ENCODE measurements at regions not wholly inside any gene's neighbourhood (a gene's known extent, or its start where the extent isn't known, plus 50 kb on each side); places are given as distances from the start of the nearest gene placed in this dataset.
"Not testable (repeated sequence)": the region's sequence is repeated elsewhere in the genome, so short reads cannot be mapped to it uniquely, and the experiment has no call there.

- WGBS, 3 donors: 63 to 83% (median 71%) methylated on average over 5 of the region's 5 CpGs
- H3K27ac ChIP-seq (ENCODE audit: low read depth, low read length): no peak overlapping the region
Measured at GRCh38 chr17:20924306-20924705, 118.5 kb downstream of the USP22 start.

DNA sequence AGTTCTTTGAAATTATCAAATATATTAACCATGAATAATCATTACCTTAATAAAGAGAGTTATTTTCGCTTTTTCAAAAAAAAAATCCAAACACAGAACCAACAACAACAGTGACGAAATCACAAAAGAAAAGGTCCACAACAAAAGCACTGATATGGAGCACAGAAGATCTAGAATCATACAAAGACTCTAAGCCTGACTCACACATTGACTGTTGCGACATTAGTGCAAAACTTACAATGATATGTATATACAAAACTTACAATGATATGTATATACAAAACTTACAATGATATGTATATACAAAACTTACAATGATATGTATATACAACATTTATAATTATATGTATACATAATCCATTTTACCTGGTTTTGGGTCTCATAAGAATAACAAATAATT, 117.7 kb downstream of the USP22 start:
- WGBS, 3 donors: 90% methylated on average over 3 of the region's 3 CpGs
- no peak overlapping the region for H3K27ac ChIP-seq (ENCODE audit: low read depth, low read length)

GRCh38 chr17:20925954-20926353, 116.9 kb downstream of the USP22 start:
- H3K27ac ChIP-seq (ENCODE audit: low read depth, low read length): no peak overlapping the region
- WGBS, 3 donors: 58 to 67% (median 66%) methylated on average over 2 of the region's 2 CpGs

DNA sequence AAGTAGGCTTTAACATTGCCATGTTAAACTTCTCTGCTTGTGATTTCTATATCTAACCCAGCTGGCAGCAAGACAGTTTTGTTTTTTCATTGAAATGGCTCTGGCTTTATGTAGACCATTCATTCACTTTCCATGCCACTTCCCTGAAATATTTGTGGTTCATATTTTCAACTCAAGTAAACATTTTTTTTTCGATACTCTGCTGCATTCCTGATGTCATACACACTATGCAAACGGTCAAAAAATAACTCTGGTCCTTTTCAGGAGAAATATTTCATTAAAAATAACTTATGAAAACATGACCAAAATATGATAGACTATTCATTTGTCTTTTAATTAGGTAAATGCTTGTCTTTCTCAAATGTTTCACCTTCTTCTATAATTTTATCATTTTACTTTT, 116.3 kb downstream of the USP22 start:
- no peak overlapping the region for H3K27ac ChIP-seq (ENCODE audit: low read depth, low read length)
- WGBS, 3 donors: 60 to 64% (median 63%) methylated on average over 2 of the region's 2 CpGs

DNA sequence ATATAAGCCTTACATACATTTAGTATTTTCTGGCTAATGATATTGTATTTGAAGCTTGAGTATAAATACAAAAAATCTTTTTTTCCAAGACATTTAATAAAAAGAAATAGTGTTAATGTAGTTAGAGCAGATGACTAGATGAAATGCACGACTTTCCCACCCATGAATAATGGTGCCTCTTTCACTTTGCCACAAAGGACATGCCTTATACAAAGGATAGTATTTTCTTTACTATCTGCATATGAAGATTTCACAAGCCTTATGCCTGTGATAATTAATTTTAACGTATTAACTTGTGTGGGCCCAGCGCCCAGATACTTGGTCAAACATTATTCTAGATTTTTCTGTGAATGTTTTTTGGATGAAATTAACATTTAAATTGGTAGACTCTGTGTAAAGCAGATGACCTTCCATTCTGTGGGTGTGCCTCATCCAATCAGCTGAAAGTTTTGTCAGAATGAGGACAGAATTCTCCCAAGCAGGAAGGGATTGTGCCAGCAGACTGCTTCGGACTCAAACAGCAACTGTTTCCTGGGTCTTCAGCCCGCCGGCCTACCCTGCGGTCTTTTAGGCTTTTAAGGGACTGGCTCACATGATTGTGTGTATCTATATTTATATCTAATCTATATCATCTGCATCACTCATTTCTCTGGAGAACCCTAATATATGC, 115.4 kb downstream of the USP22 start:
- H3K27ac ChIP-seq (ENCODE audit: low read depth, low read length): no peak overlapping the region
- 70 to 78% (median 72%) methylated on average over 7 of the region's 7 CpGs for WGBS, 3 donors

DNA sequence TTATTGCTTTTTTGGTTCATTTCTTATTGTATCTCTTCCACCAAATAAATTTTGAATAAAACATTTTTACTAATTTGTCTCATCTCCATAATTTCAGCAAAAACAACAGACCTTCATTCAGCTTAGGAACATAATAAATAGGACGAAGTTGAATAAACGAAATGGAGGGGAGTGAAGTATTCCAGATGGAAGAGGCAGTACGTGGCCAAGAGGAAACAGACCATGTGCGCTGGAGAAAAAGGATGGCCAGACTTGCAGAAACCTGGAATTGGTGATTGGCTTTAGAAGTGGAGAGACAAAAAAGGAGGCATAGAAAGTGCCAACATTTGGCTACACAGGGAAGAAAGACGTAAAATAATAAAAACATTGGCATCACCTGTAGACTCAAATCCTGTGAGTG, 113.5 kb downstream of the USP22 start:
- WGBS, 3 donors: 79 to 84% (median 83%) methylated on average over 5 of the region's 5 CpGs

DNA sequence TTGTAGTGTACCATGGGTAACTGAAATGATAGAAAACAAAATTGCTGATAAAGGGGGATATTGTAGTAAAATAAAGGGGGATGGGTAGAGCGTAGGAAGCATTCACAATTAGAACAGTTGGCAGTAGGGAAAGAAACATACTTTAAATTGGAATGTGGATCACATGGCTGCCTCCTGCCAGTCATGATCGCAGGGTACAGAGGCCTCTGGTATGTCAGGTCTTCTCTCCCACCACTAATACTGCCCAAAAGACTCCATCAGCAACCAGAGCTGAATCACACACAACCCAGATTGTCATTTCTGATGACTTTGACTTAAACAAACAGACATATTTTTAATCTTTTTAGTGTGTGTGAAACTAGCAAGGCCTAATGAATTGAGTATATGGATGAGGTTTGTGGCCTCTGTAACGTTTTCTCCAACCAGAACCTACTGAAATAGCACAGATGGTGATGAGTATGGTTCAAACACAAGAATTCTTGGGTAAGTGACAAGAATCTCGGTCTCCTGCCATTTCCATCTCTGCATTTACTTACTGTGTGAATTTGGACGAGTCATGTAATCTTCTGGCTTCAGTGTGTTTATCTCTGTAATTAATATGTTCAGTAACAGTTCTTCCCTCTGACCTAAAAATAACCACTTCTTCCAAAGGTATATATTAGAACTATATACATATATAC, 112.6 kb downstream of the USP22 start:
- no peak overlapping the region for H3K27ac ChIP-seq (ENCODE audit: low read depth, low read length)
- WGBS, 3 donors: 71 to 82% (median 73%) methylated on average over 5 of the region's 5 CpGs

More for the DNA sequence above, 113.5 kb downstream of the USP22 start:
- no peak overlapping the region for H3K27ac ChIP-seq (ENCODE audit: low read depth, low read length)

DNA sequence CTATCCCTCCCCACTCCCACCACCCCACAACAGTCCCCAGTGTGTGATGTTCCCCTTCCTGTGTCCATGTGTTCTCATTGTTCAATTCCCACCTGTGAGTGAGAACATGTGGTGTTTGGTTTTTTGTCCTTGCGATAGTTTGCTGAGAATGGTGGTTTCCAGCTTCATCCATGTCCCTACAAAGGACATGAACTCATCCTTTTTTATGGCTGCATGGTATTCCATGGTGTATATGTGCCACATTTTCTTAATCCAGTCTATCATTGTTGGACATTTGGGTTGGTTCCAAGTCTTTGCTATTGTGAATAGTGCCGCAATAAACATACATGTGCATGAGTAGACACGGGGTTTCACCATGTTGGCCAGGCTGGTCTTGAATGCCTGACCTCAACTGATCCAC, 109.8 kb downstream of the USP22 start:
- H3K27ac ChIP-seq (ENCODE audit: low read depth, low read length): not testable (repeated sequence)
- WGBS, 3 donors: 91 to 98% (median 93%) methylated on average over 3 of the region's 3 CpGs

DNA sequence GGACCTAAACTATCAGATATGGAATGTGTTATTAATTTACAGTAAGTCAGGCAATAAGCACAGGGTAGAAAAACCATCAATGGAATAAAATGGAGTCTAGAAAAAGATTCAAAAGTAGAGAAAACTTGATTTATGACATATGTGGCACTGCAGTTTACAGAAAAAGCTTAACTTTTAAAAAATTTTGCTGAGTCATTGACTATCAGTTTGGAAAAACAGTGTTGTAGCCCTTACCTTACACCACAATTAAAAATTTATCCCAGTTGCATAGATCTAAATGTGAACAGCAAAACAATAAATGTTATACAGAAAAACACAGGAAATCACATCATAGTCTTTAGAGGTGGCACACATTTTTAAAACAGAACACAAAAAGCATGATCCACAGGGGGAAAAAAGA, 108.5 kb downstream of the USP22 start:
- H3K27ac ChIP-seq (ENCODE audit: low read depth, low read length): no peak overlapping the region

DNA sequence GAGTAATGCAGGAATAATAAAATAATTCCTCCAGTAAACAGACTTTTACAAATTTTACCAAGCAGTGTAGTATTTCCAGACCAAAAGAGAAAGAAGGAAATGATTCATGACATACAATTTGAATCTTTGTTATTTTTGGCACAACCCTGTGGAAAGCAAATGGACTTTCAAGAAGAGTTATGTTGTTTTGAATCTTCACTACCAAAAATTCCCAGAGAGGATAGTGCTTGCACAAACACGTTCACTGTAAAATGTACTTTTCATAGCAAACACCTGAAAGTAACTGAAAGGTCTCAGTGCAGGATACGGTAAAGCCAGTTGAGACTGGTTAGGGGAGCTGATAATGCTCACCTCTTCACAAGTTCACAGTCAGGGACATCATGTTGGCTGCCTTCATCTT, 107.1 kb downstream of the USP22 start:
- H3K27ac ChIP-seq (ENCODE audit: low read depth, low read length): no peak overlapping the region
- 25 to 32% (median 30%) methylated on average over 2 of the region's 2 CpGs for WGBS, 3 donors

DNA sequence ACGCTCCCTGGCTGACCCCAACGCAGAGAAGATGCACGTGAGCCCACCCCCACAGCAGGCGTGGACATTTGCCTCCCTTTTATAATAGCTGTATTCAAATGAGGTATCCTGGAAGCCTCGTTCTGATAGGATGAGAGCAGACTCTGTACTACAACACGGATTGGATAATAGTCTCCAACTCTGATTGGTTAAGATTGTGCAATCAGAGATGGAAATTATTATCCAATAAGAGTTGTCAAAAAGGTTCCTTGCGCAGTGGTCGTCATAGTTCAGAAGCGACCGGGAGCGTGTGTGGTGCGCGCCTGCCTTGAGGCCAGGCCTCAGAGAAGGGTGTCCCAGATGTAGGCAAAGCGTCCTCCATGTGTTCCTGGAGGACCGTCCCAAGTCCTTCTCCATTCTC, 104.6 kb downstream of the USP22 start:
- 93 to 96% (median 96%) methylated on average over 15 of the region's 15 CpGs for WGBS, 3 donors
- no peak overlapping the region for H3K27ac ChIP-seq (ENCODE audit: low read depth, low read length)

DNA sequence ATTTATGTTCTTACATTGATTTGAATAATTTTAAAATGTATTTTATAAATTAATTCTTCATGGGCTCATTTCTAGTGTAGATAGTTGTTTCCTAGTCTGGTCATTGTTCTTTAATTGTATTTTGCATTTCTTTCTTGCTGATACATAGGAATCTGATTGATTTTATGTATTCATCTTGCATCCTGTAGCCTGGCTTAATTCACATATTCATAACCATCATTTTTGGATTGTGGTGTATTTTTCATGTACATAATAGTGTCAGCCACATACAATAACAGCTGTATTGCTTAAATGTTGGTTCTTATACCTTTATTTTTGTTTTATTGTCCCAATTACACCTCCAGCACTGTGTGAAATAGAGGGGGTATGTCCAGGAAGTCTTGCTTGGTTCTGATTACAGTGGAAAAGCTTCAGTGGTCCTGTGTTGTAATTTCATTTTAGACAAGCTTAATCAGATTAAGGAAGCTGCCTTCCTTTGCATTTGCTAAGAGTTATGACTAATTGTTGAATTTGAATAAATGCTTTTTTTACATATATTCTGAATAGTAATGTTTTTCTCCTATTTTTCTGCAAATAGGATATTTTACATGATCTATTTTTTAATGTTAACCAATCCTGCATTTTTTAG, 103.7 kb downstream of the USP22 start:
- no peak overlapping the region for H3K27ac ChIP-seq (ENCODE audit: low read depth, low read length)

- 88 to 94% (median 91%) methylated on average over 5 of the region's 5 CpGs for WGBS, 3 donors
- H3K27ac ChIP-seq (ENCODE audit: low read depth, low read length): no peak overlapping the region
Measured at GRCh38 chr17:20941872-20942271, 100.9 kb downstream of the USP22 start.

DNA sequence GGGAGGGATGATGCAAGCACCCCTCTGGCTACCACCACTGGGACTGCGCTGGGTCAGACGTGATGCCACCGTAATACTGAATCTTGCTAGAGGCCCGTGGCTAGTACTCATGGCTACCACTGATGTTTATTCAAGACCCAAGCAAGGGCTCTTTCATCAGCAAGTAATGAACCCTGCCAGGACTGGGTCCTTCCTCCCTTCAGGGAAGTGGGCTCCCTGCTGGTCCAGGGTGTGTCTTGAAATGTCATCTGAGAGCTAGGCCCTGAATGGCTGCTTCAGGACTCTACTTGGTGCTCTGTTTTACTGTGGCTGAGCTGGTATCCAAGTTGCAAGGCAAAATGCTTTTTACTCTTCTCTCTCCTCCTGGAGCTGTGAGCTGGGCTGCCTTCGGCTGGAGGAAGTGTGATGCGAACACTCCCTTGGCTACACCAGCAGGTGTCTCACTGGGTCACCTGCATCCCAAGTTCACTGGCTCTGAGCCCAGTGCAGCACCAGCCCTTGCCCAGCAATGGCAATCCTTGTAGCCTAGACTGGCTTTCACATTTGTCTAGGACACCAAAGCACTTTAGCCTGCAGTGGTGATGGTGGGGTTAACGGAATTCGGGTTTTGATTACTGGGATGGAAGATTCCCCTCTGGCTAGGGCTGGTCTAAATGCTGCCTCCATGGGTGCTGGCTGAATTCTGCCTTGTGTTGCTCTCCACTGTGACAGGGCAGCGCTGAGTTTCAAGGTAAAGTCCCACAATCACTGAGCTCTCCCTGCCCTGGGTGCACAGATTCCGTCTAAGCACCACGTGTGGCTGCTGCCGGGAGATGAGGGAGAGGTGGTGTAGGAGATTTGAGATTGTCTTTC, 98.6 kb downstream of the USP22 start:
- H3K27ac ChIP-seq (ENCODE audit: low read depth, low read length): no peak overlapping the region
- WGBS, 3 donors: 40 to 80% (median 72%) methylated on average over 12 of the region's 12 CpGs

GRCh38 chr17:20947708-20948107, 95.1 kb downstream of the USP22 start:
- WGBS, 3 donors: 97 to 99% (median 97%) methylated on average over 5 of the region's 5 CpGs

DNA sequence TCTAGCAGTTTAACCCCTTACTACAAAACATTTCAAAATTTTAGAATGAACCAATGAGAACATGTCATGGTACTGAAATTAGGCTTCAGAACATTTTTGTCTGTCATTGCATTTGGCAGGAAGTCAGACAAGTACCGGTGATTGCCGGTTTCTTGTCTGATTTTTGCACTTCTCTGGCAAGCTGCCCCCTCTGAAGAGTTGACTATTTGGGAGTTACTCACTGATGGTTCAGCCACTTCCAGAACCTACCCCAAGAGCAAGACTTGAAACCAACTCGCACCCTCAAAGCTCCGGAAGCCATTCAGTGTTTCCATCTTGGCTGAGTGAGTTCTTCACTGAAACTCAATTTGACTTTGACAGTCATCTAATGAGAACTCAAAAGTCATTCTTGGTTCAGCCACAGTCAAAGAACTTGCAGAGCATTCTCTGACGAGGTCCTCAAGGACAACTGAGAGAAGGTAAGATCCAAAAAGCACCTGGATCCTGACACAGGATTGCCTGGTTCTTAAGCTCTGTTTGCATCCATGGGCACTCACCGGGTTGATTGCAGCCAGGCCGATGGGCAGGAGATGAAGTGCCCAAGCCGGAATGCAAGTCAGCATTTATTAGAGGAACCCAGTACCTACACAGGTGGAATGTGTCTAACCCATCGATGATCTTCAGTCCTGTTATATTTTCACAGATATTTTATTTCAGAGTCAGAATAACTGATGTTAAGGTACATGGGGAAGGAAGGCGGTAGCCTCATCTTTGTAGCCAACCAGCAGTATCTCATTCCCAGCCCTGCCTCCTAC, 93.6 kb downstream of the USP22 start:
- WGBS, 3 donors: 68 to 77% (median 71%) methylated on average over 10 of the region's 10 CpGs
- H3K27ac ChIP-seq (ENCODE audit: low read depth, low read length): no peak overlapping the region

More at GRCh38 chr17:20947708-20948107, 95.1 kb downstream of the USP22 start:
- not testable (repeated sequence) for H3K27ac ChIP-seq (ENCODE audit: low read depth, low read length)
